CMK (cell line): ENCODE measurements at regions not wholly inside any gene's neighbourhood (a gene's known extent, or its start where the extent isn't known, plus 50 kb on each side); places are given as distances from the start of the nearest gene placed in this dataset.

ENCODE experiments used
- DNase-seq: peaks from one replicate; pipeline ENCODE4 v3.0.0-alpha.2; 2010; ENCODE audit warnings: low read depth

GRCh38 chr1:106755682-106756406, 300.6 kb upstream of the PRMT6 start:
- DNase-seq, result no peak

GRCh38 chr1:106756752-106757151, 299.7 kb upstream of the PRMT6 start:
- DNase-seq, result no peak

GRCh38 chr1:106768077-106768476, 288.4 kb upstream of the PRMT6 start:
- DNase-seq, result no peak

DNA sequence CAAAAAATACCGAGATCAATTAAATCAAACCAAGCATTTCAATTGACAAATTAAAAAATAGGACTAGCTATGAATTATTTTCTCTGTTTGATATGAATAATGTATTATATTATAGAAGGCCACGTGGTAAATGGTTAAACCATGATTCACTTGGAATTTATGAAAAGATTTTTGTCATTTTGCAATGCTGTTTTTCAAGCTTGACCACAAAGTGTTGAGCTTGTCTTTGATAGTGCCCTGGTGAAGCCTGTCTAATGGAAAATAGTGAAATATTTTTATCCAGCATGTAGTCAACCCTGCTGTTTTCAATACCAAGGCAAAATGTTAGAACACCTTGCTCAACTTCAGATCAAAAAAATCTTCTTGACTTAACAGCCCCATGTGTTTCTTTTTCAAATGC, 288.0 kb upstream of the PRMT6 start:
- no peak for DNase-seq

GRCh38 chr1:106773206-106773605, 283.3 kb upstream of the PRMT6 start:
- DNase-seq, result no peak

DNA sequence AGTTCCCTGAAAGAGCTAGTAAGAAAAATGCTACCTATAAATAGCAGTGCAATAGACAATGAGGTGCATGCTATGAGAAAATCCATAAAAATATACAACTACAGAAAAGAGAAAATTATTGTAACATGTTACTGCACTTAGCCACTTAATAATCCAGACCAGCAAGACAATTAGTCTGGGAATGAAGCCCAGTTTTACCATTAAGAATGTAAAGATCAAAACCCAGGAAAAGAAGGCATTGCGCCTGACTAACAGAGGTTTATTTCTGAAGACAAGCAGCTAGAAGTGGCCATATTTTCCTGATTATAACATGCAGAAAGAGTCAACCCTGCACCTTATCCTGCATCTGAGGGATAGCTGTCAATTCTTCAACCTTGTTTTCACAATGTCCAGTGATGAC, 276.4 kb upstream of the PRMT6 start:
- no peak for DNase-seq

DNA sequence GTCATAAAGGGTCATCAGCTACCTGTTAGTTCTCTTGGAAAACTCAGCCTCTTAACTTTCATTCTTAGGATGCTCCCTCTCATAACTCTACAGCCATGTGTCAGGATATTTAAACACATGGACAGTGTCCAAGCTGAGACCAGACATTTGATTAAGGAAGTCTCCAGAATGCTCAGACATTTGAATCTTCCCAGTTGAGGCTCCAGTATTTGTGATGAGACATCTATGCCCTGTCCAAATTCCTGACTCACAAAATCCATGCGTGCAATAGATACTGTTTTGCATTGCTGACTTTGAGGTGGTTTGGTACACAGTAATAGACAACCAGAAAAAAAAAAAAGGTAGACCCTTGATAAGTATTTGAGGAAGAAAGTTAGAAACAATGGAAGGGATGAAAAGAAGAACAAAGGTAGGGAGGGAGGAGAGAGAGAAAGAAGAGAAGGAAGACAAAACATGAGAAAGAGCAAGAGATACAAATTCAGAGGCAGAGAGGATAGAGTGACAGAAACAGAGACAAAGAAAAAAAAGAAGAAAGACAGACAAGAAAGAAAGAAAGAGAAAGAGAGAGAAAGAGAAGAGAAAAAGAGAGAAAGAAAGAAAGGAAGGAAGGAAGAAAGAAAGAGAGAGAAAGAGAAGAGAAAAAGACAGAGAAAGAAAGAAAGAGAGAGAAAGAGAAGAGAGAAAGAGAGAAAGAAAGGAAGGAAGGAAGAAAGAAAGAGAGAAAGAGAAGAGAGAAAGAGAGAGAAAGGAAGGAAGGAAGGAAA, 275.5 kb upstream of the PRMT6 start:
- no peak for DNase-seq

GRCh38 chr1:106785176-106785575, 271.3 kb upstream of the PRMT6 start:
- no peak for DNase-seq

DNA sequence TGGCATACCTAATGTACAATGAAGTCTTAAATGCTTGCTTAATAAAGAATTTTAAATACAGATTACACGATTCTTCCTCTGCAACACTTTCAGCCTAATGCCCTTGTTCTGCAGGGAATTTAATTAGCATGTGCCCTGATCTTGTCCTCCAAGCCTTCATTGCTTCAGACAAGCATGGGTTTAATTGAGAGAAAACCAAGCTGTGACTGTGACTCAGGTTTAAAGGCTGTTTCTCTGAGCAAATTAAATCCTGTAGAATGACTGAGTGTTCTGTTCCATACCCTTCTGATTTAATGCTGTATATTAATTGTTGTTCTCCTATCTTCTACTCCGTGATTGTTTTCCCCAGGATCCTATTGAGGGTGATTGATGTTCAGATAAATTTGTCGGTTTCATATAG, 269.0 kb upstream of the PRMT6 start:
- no peak for DNase-seq

DNA sequence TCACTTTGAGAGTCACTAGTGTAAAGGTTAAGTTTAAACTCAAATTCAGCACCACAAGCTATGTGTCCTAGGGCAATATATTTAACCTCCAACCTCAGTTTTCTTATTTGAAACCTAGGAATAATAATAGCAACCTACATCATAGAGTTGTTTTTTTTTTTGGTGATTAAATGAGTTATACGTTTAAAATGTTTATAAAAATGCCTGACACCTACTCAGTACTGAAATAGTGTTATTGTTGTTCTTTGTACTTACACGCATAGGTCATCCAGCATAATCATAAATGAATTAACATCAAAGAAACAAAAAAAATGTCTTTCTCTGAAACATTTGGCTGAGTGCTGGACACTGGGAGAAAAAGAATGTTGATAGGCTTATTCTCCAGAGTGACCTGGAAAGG, 266.8 kb upstream of the PRMT6 start:
- DNase-seq, result no peak

- DNase-seq, result no peak
Measured at GRCh38 chr1:106791041-106791440, 265.4 kb upstream of the PRMT6 start.

DNA sequence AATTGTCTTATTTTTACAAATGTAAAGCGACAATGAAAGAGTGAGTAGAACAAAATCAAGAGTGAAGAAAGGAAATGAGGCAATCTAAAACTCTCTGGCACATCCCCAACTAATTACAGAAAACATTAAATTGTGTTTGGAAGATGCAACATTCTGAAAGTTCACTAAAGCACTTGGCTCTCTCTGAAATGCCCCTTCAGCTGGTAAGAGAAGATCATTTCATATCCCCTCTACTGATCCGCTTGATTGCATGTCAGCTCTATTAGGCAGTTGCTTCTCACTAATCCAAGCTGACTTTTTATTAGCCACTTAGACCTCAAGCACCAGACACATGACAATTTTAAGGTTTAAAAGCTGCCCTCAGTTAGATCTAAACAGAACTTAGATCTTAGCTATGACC, 262.8 kb upstream of the PRMT6 start:
- DNase-seq, result no peak

GRCh38 chr1:106798991-106799390, 257.5 kb upstream of the PRMT6 start:
- no peak for DNase-seq

- no peak for DNase-seq
Measured at GRCh38 chr1:106802181-106802580, 254.3 kb upstream of the PRMT6 start.

- no peak for DNase-seq
Measured at GRCh38 chr1:106814418-106814817, 242.1 kb upstream of the PRMT6 start.

- DNase-seq, result no peak
Measured at GRCh38 chr1:106817575-106817974, 238.9 kb upstream of the PRMT6 start.

GRCh38 chr1:106831511-106831910, 225.0 kb upstream of the PRMT6 start:
- no peak for DNase-seq

GRCh38 chr1:106836708-106837107, 219.8 kb upstream of the PRMT6 start:
- no peak for DNase-seq

GRCh38 chr1:106843518-106843917, 213.0 kb upstream of the PRMT6 start:
- no peak for DNase-seq

GRCh38 chr1:106846656-106847055, 209.8 kb upstream of the PRMT6 start:
- no peak for DNase-seq

DNA sequence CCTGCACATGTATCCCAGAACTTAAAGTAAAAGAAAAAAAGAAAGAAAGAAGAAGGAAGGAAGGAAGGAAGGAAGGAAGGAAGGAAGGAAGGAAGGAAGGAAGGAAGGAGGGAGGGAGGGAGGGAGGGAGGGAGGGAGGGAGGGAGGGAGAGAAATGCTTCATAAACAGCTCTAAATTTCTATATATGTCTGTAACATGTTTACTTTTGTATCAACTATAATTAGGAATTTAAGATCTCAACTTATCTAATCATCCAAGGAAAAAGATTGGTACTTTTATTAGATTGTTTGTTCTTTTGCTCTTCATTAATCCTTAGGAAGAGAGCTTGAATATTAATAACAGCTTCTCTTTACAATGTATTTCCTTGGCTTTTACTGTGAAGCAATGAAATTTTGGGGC, 195.4 kb upstream of the PRMT6 start:
- DNase-seq, result no peak

DNA sequence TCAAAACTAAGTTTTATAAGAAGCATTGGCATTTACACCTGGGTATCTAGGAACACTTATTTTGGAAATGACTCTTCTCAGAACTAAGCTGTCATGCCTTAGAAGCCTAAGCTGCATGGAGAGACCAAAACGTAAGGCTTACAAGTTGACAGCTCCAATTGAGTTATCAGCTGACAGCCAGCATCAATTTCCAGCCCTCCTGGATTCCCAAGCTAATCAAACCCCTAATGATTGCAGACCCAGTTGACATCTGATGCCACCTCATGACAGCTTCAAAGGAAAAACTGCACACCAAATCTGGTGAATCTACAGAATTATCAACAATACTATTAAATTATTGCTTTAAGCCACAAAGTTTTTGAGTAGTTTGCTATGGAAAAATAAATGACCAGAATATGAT, 187.6 kb upstream of the PRMT6 start:
- DNase-seq, result no peak

GRCh38 chr1:106875622-106876021, 180.9 kb upstream of the PRMT6 start:
- no peak for DNase-seq

DNA sequence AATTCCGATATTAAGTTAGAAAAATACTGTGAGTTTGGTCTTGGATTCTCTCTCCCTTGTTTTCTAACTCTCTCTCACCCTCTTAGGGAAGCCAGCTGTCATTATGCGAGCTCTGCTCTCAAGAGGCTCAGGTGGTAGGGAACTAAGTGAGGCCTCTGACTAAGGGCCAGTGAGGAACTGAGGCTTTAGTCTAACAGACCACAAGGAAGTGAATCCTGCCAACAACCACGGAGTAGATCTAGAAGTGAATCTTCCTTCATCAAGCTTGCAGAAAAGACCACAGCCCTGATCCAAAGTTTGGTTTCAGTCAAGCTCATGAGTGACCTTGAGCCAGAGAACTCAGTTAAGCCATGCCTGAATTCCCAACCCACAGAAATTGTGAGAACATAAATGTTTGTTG, 180.1 kb upstream of the PRMT6 start:
- DNase-seq, result no peak
